ENCODE measurements at regions not wholly inside any gene's neighbourhood (a gene's known extent, or its start where the extent isn't known, plus 50 kb on each side); places are given as distances from the start of the nearest gene placed in this dataset.

DNA sequence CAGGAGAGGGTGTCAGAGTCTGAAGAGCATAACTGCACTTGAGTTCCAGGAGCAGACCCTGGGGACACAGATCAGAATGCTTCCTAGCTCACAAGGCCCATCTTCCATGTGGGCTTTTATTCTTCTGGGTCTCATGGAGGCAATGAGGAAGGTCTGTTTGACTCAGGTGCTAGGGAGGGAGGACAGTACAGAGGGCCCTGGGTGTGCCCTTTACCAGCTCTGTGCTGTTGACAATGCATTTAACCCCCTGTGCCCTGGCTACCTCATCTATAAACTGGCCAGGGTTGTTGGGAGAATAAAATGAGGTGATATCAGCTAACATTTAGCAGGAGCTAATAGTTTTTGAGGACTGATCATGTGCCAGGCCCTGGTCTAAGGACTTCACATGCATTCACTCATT is 318.0 kb downstream of the DMAC1 start:
- TF ChIP-seq, protein P1, sequence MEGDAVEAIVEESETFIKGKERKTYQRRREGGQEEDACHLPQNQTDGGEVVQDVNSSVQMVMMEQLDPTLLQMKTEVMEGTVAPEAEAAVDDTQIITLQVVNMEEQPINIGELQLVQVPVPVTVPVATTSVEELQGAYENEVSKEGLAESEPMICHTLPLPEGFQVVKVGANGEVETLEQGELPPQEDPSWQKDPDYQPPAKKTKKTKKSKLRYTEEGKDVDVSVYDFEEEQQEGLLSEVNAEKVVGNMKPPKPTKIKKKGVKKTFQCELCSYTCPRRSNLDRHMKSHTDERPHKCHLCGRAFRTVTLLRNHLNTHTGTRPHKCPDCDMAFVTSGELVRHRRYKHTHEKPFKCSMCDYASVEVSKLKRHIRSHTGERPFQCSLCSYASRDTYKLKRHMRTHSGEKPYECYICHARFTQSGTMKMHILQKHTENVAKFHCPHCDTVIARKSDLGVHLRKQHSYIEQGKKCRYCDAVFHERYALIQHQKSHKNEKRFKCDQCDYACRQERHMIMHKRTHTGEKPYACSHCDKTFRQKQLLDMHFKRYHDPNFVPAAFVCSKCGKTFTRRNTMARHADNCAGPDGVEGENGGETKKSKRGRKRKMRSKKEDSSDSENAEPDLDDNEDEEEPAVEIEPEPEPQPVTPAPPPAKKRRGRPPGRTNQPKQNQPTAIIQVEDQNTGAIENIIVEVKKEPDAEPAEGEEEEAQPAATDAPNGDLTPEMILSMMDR (IDR thresholded peaks at IDR 0.05): no peak
- no peak for TF ChIP-seq POLR2A (IDR thresholded peaks at IDR 0.05)
- TF ChIP-seq EP300 (IDR thresholded peaks at IDR 0.05): no peak
